ENCODE measurements at regions not wholly inside any gene's neighbourhood (a gene's known extent, or its start where the extent isn't known, plus 50 kb on each side); places are given as distances from the start of the nearest gene placed in this dataset.

DNA sequence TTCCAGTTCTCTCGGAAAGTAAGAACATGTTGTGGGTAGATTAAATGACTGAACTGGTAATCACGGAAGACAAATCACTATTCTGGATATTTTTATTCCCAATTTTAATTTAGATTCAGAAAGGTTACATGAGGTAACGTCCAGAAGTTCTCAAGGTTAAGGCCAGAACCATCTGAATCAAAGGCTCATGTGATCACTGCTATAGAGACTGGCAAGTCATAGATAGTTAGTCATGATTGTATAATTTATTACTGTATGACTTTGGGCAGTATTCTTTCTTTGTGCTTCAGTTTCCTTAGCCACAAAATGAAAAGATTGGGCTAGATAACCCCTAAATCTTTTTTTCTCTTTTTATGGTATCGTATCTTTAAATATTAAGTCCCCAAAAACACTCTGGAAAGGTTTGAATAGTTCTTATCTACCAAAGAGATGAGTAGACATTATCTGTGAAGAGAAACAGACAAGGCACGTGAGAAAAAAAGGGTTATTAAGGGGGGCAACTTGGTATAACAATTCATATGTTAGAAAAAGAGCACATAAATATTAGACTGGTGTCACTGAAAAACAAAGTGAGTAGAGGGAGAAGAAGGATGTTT lies 241.0 kb downstream of the PTPRC start:
- H3K4me3 ChIP-seq (ENCODE audit: low read length in 2 of 2), result no peak overlapping the region
- Mint-ChIP-seq H3K27ac (no peak overlapping the region), H3K36me3 (no peaks in the 10 kb centered on the region), H3K9me3 (peaks cover 0 to 4% (median 0%) of the 10 kb centered on the region in 8 donors), H3K27me3 (no peaks in the 10 kb centered on the region), H3K4me1 (no peaks in the 10 kb centered on the region), H3K4me3 (no peak overlapping the region)
- no peaks in the 10 kb centered on the region for H3K36me3 ChIP-seq (ENCODE audit: insufficient read depth, low read length)
- DNase-seq, result no peak
- CTCF ChIA-PET (ENCODE audit: partially characterized antibody), result no interaction called here
- no peaks in the 10 kb centered on the region for H3K4me1 ChIP-seq (ENCODE audit: insufficient read depth, low read length)
- POLR2A ChIA-PET (ENCODE audit: partially characterized antibody), result no interaction called here
- no peak overlapping the region for H3K27ac ChIP-seq (ENCODE audit: low read depth, low read length)
- no peaks in the 10 kb centered on the region for H3K9me3 ChIP-seq (ENCODE audit: control insufficient read depth in 1 of 2, low read length in 2 of 2)
- no peaks in the 10 kb centered on the region for H3K27me3 ChIP-seq (ENCODE audit: insufficient read depth, low read length)
- intact Hi-C loops (cut with micrococcal nuclease), result no loop called here

- Histone ChIP-seq H3K4me1 (ENCODE audit: insufficient read depth, low read length) (no peaks in the 10 kb centered on the region), H3K27ac (ENCODE audit: low read depth, low read length) (no peak overlapping the region), H3K4me3 (ENCODE audit: low read length in 2 of 2) (no peak overlapping the region), H3K9me3 (ENCODE audit: control insufficient read depth in 1 of 2, low read length in 2 of 2) (no peaks in the 10 kb centered on the region), H3K36me3 (ENCODE audit: insufficient read depth, low read length) (no peaks in the 10 kb centered on the region), H3K27me3 (ENCODE audit: insufficient read depth, low read length) (no peaks in the 10 kb centered on the region)
- no peak overlapping the region for H3K4me3 Mint-ChIP-seq
- ChIA-PET POLR2A (ENCODE audit: partially characterized antibody) (no interaction called here), CTCF (ENCODE audit: partially characterized antibody) (no interaction called here)
- H3K36me3 Mint-ChIP-seq, result no peaks in the 10 kb centered on the region
- no peak for DNase-seq
- no peaks in the 10 kb centered on the region for H3K27me3 Mint-ChIP-seq
- H3K4me1 Mint-ChIP-seq, result peaks cover 0 to 2% (median 0%) of the 10 kb centered on the region in 4 donors
- no peak overlapping the region for H3K27ac Mint-ChIP-seq
- peaks cover 0 to 4% (median 0%) of the 10 kb centered on the region in 8 donors for H3K9me3 Mint-ChIP-seq
- intact Hi-C loops (cut with micrococcal nuclease), result no loop called here
Observed at GRCh38 chr1:198880397-198880796, 241.6 kb downstream of the PTPRC start.

- Mint-ChIP-seq H3K36me3 (no peaks in the 10 kb centered on the region), H3K9me3 (peaks cover 0 to 4% (median 0%) of the 10 kb centered on the region in 8 donors), H3K27ac (no peak overlapping the region), H3K4me1 (peaks cover 0 to 2% (median 0%) of the 10 kb centered on the region in 4 donors), H3K4me3 (no peak overlapping the region), H3K27me3 (no peaks in the 10 kb centered on the region)
- H3K4me3 ChIP-seq (ENCODE audit: low read length in 2 of 2), result no peak overlapping the region
- H3K9me3 ChIP-seq (ENCODE audit: control insufficient read depth in 1 of 2, low read length in 2 of 2), result no peaks in the 10 kb centered on the region
- no peak overlapping the region for H3K27ac ChIP-seq (ENCODE audit: low read depth, low read length)
- no peaks in the 10 kb centered on the region for H3K36me3 ChIP-seq (ENCODE audit: insufficient read depth, low read length)
- ChIA-PET POLR2A (ENCODE audit: partially characterized antibody) (no interaction called here), CTCF (ENCODE audit: partially characterized antibody) (no interaction called here)
- no peak for DNase-seq
- intact Hi-C loops (cut with micrococcal nuclease), result no loop called here
- no peaks in the 10 kb centered on the region for H3K4me1 ChIP-seq (ENCODE audit: insufficient read depth, low read length)
- H3K27me3 ChIP-seq (ENCODE audit: insufficient read depth, low read length), result no peaks in the 10 kb centered on the region
Observed at GRCh38 chr1:198880818-198881597, 242.2 kb downstream of the PTPRC start.

DNA sequence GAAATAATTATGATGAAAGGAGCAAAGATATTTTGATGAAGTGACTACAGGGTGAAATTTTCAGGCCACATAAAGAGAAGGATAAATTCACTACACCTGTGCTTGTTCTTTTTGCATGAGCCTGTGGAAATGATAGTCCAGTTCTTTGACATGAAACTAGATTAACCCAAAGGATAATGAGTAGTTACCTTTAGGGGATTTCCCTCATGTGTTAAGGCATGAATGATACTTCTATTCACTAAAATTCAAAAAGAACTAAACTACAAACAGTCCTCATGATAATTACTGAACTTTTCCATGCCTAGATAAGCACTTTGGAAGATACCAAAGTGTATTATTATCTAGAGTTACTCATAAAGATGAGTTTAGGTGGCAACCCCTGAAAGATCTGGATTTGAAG lies 244.3 kb downstream of the PTPRC start:
- Histone ChIP-seq H3K4me3 (ENCODE audit: low read length in 2 of 2) (no peak overlapping the region), H3K9me3 (ENCODE audit: control insufficient read depth in 1 of 2, low read length in 2 of 2) (no peaks in the 10 kb centered on the region), H3K27ac (ENCODE audit: low read depth, low read length) (no peak overlapping the region), H3K36me3 (ENCODE audit: insufficient read depth, low read length) (no peaks in the 10 kb centered on the region), H3K4me1 (ENCODE audit: insufficient read depth, low read length) (no peaks in the 10 kb centered on the region), H3K27me3 (ENCODE audit: insufficient read depth, low read length) (no peaks in the 10 kb centered on the region)
- Mint-ChIP-seq H3K4me1 (peaks cover 0 to 3% (median 0%) of the 10 kb centered on the region in 4 donors), H3K27me3 (no peaks in the 10 kb centered on the region), H3K36me3 (no peaks in the 10 kb centered on the region), H3K9me3 (peaks cover 0 to 4% (median 0%) of the 10 kb centered on the region in 8 donors), H3K27ac (no peak overlapping the region), H3K4me3 (no peak overlapping the region)
- ChIA-PET CTCF (ENCODE audit: partially characterized antibody) (interaction anchor here (2.1 kb wide), 1 partner anchor 230 kb away, joined by 7 read pairs; no protein-coding TSS in a partner anchor), POLR2A (ENCODE audit: partially characterized antibody) (no interaction called here)
- DNase-seq, result no peak
- intact Hi-C loops (cut with micrococcal nuclease), result no loop called here

GRCh38 chr1:198887866-198888265 lies 249.0 kb downstream of the PTPRC start:
- intact Hi-C loops (cut with micrococcal nuclease), result loop anchor here (5.0 kb wide), 1 partner anchor 224 kb away; no protein-coding TSS in a partner anchor
- no peaks in the 10 kb centered on the region for H3K9me3 ChIP-seq (ENCODE audit: control insufficient read depth in 1 of 2, low read length in 2 of 2)
- H3K9me3 Mint-ChIP-seq, result no peaks in the 10 kb centered on the region
- H3K27me3 ChIP-seq (ENCODE audit: insufficient read depth, low read length), result no peaks in the 10 kb centered on the region
- no peaks in the 10 kb centered on the region for H3K36me3 ChIP-seq (ENCODE audit: insufficient read depth, low read length)
- no peaks in the 10 kb centered on the region for H3K27me3 Mint-ChIP-seq
- no peaks in the 10 kb centered on the region for H3K4me1 ChIP-seq (ENCODE audit: insufficient read depth, low read length)
- no peak overlapping the region for H3K27ac Mint-ChIP-seq
- no peak overlapping the region for H3K4me3 Mint-ChIP-seq
- peaks cover 0 to 3% (median 0%) of the 10 kb centered on the region in 4 donors for H3K4me1 Mint-ChIP-seq
- POLR2A ChIA-PET (ENCODE audit: partially characterized antibody), result no interaction called here
- CTCF ChIA-PET (ENCODE audit: partially characterized antibody), result no interaction called here
- H3K36me3 Mint-ChIP-seq, result no peaks in the 10 kb centered on the region
- no peak for DNase-seq
- no peak overlapping the region for H3K27ac ChIP-seq (ENCODE audit: low read depth, low read length)
- H3K4me3 ChIP-seq (ENCODE audit: low read length in 2 of 2), result no peak overlapping the region

DNA sequence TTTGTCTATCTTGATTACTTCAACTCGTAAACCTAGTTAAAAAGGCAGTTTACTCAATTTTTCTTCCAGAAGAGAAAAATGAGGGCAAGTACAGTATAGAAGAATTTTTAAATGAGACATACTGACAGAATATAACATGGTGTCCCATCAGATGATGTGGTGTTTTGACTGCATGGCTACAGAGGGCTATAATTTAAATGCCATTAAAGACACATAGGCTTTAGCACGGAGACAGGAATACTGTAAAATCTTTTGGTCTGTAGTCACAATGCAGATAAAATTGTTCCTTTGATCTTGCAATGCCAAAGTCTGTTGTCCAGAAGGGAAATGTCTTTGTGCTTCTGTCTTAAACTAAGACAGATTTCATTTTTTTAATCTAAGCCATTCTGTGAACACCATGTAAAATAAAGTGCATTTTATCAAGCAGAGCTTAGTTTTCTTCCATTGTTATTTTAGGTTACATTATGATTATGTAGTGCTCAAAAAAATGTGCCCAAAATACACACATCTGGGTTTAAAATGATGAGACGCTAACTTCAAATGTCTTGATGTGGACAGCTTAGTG lies 249.6 kb downstream of the PTPRC start:
- intact Hi-C loops (cut with micrococcal nuclease), result loop anchor here (5.0 kb wide), 1 partner anchor 224 kb away; no protein-coding TSS in a partner anchor

GRCh38 chr1:198889101-198889500 lies 250.3 kb downstream of the PTPRC start:
- no peaks in the 10 kb centered on the region for H3K36me3 Mint-ChIP-seq
- intact Hi-C loops (cut with micrococcal nuclease), result loop anchor here (5.0 kb wide), 1 partner anchor 223 kb away; no protein-coding TSS in a partner anchor

More for the DNA sequence above, 249.6 kb downstream of the PTPRC start:
- Histone ChIP-seq H3K27me3 (ENCODE audit: insufficient read depth, low read length) (no peaks in the 10 kb centered on the region), H3K9me3 (ENCODE audit: control insufficient read depth in 1 of 2, low read length in 2 of 2) (no peaks in the 10 kb centered on the region), H3K27ac (ENCODE audit: low read depth, low read length) (no peak overlapping the region), H3K4me3 (ENCODE audit: low read length in 2 of 2) (no peak overlapping the region), H3K36me3 (ENCODE audit: insufficient read depth, low read length) (no peaks in the 10 kb centered on the region), H3K4me1 (ENCODE audit: insufficient read depth, low read length) (no peaks in the 10 kb centered on the region)
- Mint-ChIP-seq H3K27me3 (no peaks in the 10 kb centered on the region), H3K36me3 (no peaks in the 10 kb centered on the region), H3K4me3 (no peak overlapping the region), H3K27ac (no peak overlapping the region), H3K9me3 (no peaks in the 10 kb centered on the region), H3K4me1 (peaks cover 0 to 3% (median 0%) of the 10 kb centered on the region in 4 donors)
- no peak for DNase-seq
- POLR2A ChIA-PET (ENCODE audit: partially characterized antibody), result no interaction called here
- CTCF ChIA-PET (ENCODE audit: partially characterized antibody), result interaction anchor here (1.1 kb wide), 1 partner anchor 225 kb away, joined by 3 read pairs; no protein-coding TSS in a partner anchor

More at GRCh38 chr1:198889101-198889500, 250.3 kb downstream of the PTPRC start:
- H3K4me3 Mint-ChIP-seq, result no peak overlapping the region
- no peaks in the 10 kb centered on the region for H3K9me3 ChIP-seq (ENCODE audit: control insufficient read depth in 1 of 2, low read length in 2 of 2)
- no peaks in the 10 kb centered on the region for H3K9me3 Mint-ChIP-seq
- ChIA-PET POLR2A (ENCODE audit: partially characterized antibody) (no interaction called here), CTCF (ENCODE audit: partially characterized antibody) (interaction anchor here (1.1 kb wide), 1 partner anchor 224 kb away, joined by 3 read pairs; no protein-coding TSS in a partner anchor)
- no peaks in the 10 kb centered on the region for H3K4me1 ChIP-seq (ENCODE audit: insufficient read depth, low read length)
- no peak for DNase-seq
- H3K27me3 Mint-ChIP-seq, result no peaks in the 10 kb centered on the region
- H3K27ac ChIP-seq (ENCODE audit: low read depth, low read length), result no peak overlapping the region
- H3K27me3 ChIP-seq (ENCODE audit: insufficient read depth, low read length), result no peaks in the 10 kb centered on the region
- no peak overlapping the region for H3K4me3 ChIP-seq (ENCODE audit: low read length in 2 of 2)
- H3K4me1 Mint-ChIP-seq, result peaks cover 0 to 3% (median 0%) of the 10 kb centered on the region in 4 donors
- H3K36me3 ChIP-seq (ENCODE audit: insufficient read depth, low read length), result no peaks in the 10 kb centered on the region
- no peak overlapping the region for H3K27ac Mint-ChIP-seq
